Osteoblast (primary cell): ENCODE measurements at regions not wholly inside any gene's neighbourhood (a gene's known extent, or its start where the extent isn't known, plus 50 kb on each side); places are given as distances from the start of the nearest gene placed in this dataset.

Source experiments
- DNase-seq: peaks from one replicate; pipeline ENCODE4 v3.0.0; 2011; ENCODE audit warnings: low spot score, mixed read lengths; ENCODE audit not compliant: insufficient read length; ENCODE audit errors: missing footprints
- H2AFZ ChIP-seq: 2 replicates; pipeline ENCODE4 v1.6.0; 2011; ENCODE audit warnings: mild to moderate bottlenecking, low read length
- H3K27ac ChIP-seq: 2 replicates; pipeline ENCODE4 v1.5.1; 2011; ENCODE audit warnings: mild to moderate bottlenecking, low read depth, low read length, moderate library complexity
- H3K27me3 ChIP-seq: 2 replicates; pipeline ENCODE4 v1.6.0; 2012; ENCODE audit warnings: mild to moderate bottlenecking, control low read depth, inconsistent platforms, low read length, moderate library complexity; ENCODE audit not compliant: insufficient read depth
- H3K36me3 ChIP-seq: 2 replicates; pipeline ENCODE4 v1.5.1; 2011; ENCODE audit warnings: mild to moderate bottlenecking, low read length, control low read depth, moderate library complexity; ENCODE audit not compliant: insufficient read depth
- H3K4me1 ChIP-seq: 2 replicates; pipeline ENCODE4 v1.5.1; 2011; ENCODE audit warnings: mild to moderate bottlenecking, low read length, control low read depth, moderate library complexity; ENCODE audit not compliant: insufficient read depth
- H3K4me2 ChIP-seq: 2 replicates; pipeline ENCODE4 v1.6.0; 2011; ENCODE audit warnings: mild to moderate bottlenecking, low read length; ENCODE audit not compliant: insufficient read depth
- H3K4me3 ChIP-seq: fragments of 200-600 bp; sonication (generic); 3 replicates; pipeline ENCODE4 v1.5.1; 2012; ENCODE audit warnings: mild to moderate bottlenecking, low read length, inconsistent platforms; ENCODE audit not compliant: insufficient read depth
- H3K79me2 ChIP-seq: 2 replicates; pipeline ENCODE4 v1.6.0; 2012; ENCODE audit warnings: mild to moderate bottlenecking, low read length, control low read depth, inconsistent platforms; ENCODE audit not compliant: insufficient read depth
- H3K9me3 ChIP-seq: 2 replicates; pipeline ENCODE4 v1.5.1; 2011; ENCODE audit warnings: low read depth, low read length, control low read depth
- H4K20me1 ChIP-seq: 2 replicates; pipeline ENCODE4 v1.6.0; 2012; ENCODE audit warnings: mild to moderate bottlenecking, low read length, control low read depth; ENCODE audit not compliant: insufficient read depth
- CTCF ChIP-seq: IDR thresholded peaks from 2 replicates; pipeline ENCODE4 v1.5.1; 2011; ENCODE audit warnings: mild to moderate bottlenecking, low read depth, low read length, moderate library complexity; ENCODE audit errors: extremely low read depth

- H3K36me3 ChIP-seq = no peaks in the 10 kb centered on the region
- no peaks in the 10 kb centered on the region for H3K4me1 ChIP-seq
- no peaks in the 10 kb centered on the region for H3K9me3 ChIP-seq
- no peaks in the 10 kb centered on the region for H4K20me1 ChIP-seq
- H2AFZ ChIP-seq = no peak overlapping the region
- H3K79me2 ChIP-seq = no peaks in the 10 kb centered on the region
- no peak overlapping the region for H3K4me2 ChIP-seq
- H3K27ac ChIP-seq = no peak overlapping the region
- H3K27me3 ChIP-seq = no peaks in the 10 kb centered on the region
- no peak overlapping the region for H3K4me3 ChIP-seq
- DNase-seq = no peak
- no peak for TF ChIP-seq CTCF
Observed at GRCh38 chr4:123737156-123737555, 340.6 kb downstream of the SPRY1 start.

GRCh38 chr4:123739806-123740205, 343.2 kb downstream of the SPRY1 start:
- no peaks in the 10 kb centered on the region for H3K4me1 ChIP-seq
- H3K27ac ChIP-seq = no peak overlapping the region
- no peak overlapping the region for H3K4me3 ChIP-seq
- no peaks in the 10 kb centered on the region for H3K27me3 ChIP-seq
- DNase-seq = no peak
- no peaks in the 10 kb centered on the region for H3K9me3 ChIP-seq
- no peak for TF ChIP-seq CTCF
- no peaks in the 10 kb centered on the region for H3K79me2 ChIP-seq
- no peaks in the 10 kb centered on the region for H4K20me1 ChIP-seq
- H3K36me3 ChIP-seq = no peaks in the 10 kb centered on the region
- H2AFZ ChIP-seq = no peak overlapping the region
- no peak overlapping the region for H3K4me2 ChIP-seq

- no peak for DNase-seq
- H3K4me2 ChIP-seq = no peak overlapping the region
- no peaks in the 10 kb centered on the region for H3K27me3 ChIP-seq
- H3K36me3 ChIP-seq = no peaks in the 10 kb centered on the region
- no peak overlapping the region for H3K27ac ChIP-seq
- no peaks in the 10 kb centered on the region for H4K20me1 ChIP-seq
- TF ChIP-seq CTCF = no peak
- H3K4me1 ChIP-seq = no peaks in the 10 kb centered on the region
- H3K4me3 ChIP-seq = no peak overlapping the region
- H3K79me2 ChIP-seq = no peaks in the 10 kb centered on the region
- no peak overlapping the region for H2AFZ ChIP-seq
- no peaks in the 10 kb centered on the region for H3K9me3 ChIP-seq
Observed at GRCh38 chr4:123740236-123740635, 343.6 kb downstream of the SPRY1 start.

- H3K79me2 ChIP-seq = no peaks in the 10 kb centered on the region
- no peak overlapping the region for H3K27ac ChIP-seq
- no peaks in the 10 kb centered on the region for H3K36me3 ChIP-seq
- no peak overlapping the region for H3K4me3 ChIP-seq
- H3K27me3 ChIP-seq = no peaks in the 10 kb centered on the region
- DNase-seq = no peak
- no peak overlapping the region for H3K4me2 ChIP-seq
- H3K4me1 ChIP-seq = no peaks in the 10 kb centered on the region
- H3K9me3 ChIP-seq = no peaks in the 10 kb centered on the region
- peak overlapping the region; percentile 76 for H2AFZ ChIP-seq
- no peaks in the 10 kb centered on the region for H4K20me1 ChIP-seq
- no peak for TF ChIP-seq CTCF
Observed at GRCh38 chr4:123741906-123742305, 345.3 kb downstream of the SPRY1 start.
